WTC11 (cell line): ENCODE measurements at regions not wholly inside any gene's neighbourhood (a gene's known extent, or its start where the extent isn't known, plus 50 kb on each side); places are given as distances from the start of the nearest gene placed in this dataset.

Source experiments
- ATAC-seq: fragments of 200-7000 bp; cut with Tn5 transposase; 2 replicates; pipeline ENCODE4 v1.10.0; 2021; ENCODE audit warnings: mild to moderate bottlenecking, moderate library complexity
- CTCF ChIA-PET: fragments of 300-600 bp; sonication (Branson Sonifier 250); formaldehyde crosslinking; loops from one replicate; lab custom pipeline; 2021; ENCODE audit warnings: antibody characterized with exemption; lab: Charles Lee
- POLR2A ChIA-PET: fragments of 350-600 bp; sonication (Branson Sonifier 250); formaldehyde crosslinking; loops from one replicate; lab custom pipeline; 2021; ENCODE audit warnings: antibody characterized with exemption; lab: Charles Lee
- DNase-seq: peaks from one replicate; pipeline ENCODE4 v3.0.0; 2021; ENCODE audit warnings: low spot score
- H3K27ac Mint-ChIP-seq: 2 replicates; pipeline ENCODE4 v1.8.0; 2021; ENCODE audit warnings: mixed read lengths
- H3K27me3 Mint-ChIP-seq: 2 replicates; pipeline ENCODE4 v1.8.0; 2021; ENCODE audit warnings: low read depth, mild to moderate bottlenecking, moderate library complexity, mixed read lengths
- H3K36me3 Mint-ChIP-seq: 2 replicates; pipeline ENCODE4 v1.8.0; 2021; ENCODE audit warnings: mixed read lengths
- H3K4me1 Mint-ChIP-seq: 2 replicates; pipeline ENCODE4 v1.8.0; 2022; ENCODE audit warnings: mixed read lengths
- H3K4me3 Mint-ChIP-seq: 2 replicates; pipeline ENCODE4 v1.8.0; 2021; ENCODE audit warnings: mild to moderate bottlenecking, moderate library complexity, mixed read lengths
- H3K9me3 Mint-ChIP-seq: 2 replicates; pipeline ENCODE4 v1.8.0; 2021; ENCODE audit warnings: mixed read lengths
- AR ChIP-seq: fragments of 250-450 bp; sonication (Bioruptor Pico); IDR thresholded peaks from 2 replicates; pipeline ENCODE4 v1.9.0; 2021; ENCODE audit warnings: mild to moderate bottlenecking
- ATF1 ChIP-seq: sonication (generic); formaldehyde crosslinking; IDR thresholded peaks from 2 replicates; pipeline ENCODE4 v1.8.1; 2023; ENCODE audit warnings: mild to moderate bottlenecking, moderate library complexity, missing genetic modification reagents
- ATF6 ChIP-seq: sonication (generic); formaldehyde crosslinking; IDR thresholded peaks from 2 replicates; pipeline ENCODE4 v1.8.1; 2023; ENCODE audit warnings: mild to moderate bottlenecking, missing genetic modification reagents
- E2F5 ChIP-seq: sonication (generic); formaldehyde crosslinking; IDR thresholded peaks from 2 replicates; pipeline ENCODE4 v1.8.1; 2022; ENCODE audit warnings: mild to moderate bottlenecking, moderate library complexity, missing genetic modification reagents
- ERG ChIP-seq: fragments of 250-450 bp; sonication (Bioruptor Pico); IDR thresholded peaks from 2 replicates; pipeline ENCODE4 v1.8.0; 2021; ENCODE audit warnings: mild to moderate bottlenecking
- ETV6 ChIP-seq: sonication (generic); formaldehyde crosslinking; IDR thresholded peaks from 2 replicates; pipeline ENCODE4 v1.8.1; 2022; ENCODE audit warnings: mild to moderate bottlenecking, missing genetic modification reagents
- FOXP1 ChIP-seq: sonication (generic); formaldehyde crosslinking; IDR thresholded peaks from 2 replicates; pipeline ENCODE4 v1.8.0; 2022; ENCODE audit warnings: missing genetic modification reagents, mild to moderate bottlenecking, moderate library complexity, borderline replicate concordance
- FOXP4 ChIP-seq: sonication (generic); formaldehyde crosslinking; IDR thresholded peaks from 2 replicates; pipeline ENCODE4 v1.8.0; 2022; ENCODE audit warnings: mild to moderate bottlenecking, missing genetic modification reagents
- SMAD3 ChIP-seq: sonication (generic); formaldehyde crosslinking; IDR thresholded peaks from 2 replicates; pipeline ENCODE4 v1.8.0; 2022; ENCODE audit warnings: missing genetic modification reagents, mild to moderate bottlenecking, borderline replicate concordance
- SP1 ChIP-seq: sonication (generic); formaldehyde crosslinking; conservative IDR thresholded peaks from 2 replicates; pipeline ENCODE4 v1.8.1; 2022; ENCODE audit warnings: missing genetic modification reagents
- TP53 ChIP-seq: sonication (generic); formaldehyde crosslinking; IDR thresholded peaks from 2 replicates; pipeline ENCODE4 v1.8.1; 2023; ENCODE audit warnings: mild to moderate bottlenecking, missing genetic modification reagents
- ZBTB21 ChIP-seq: sonication (generic); formaldehyde crosslinking; IDR thresholded peaks from 2 replicates; pipeline ENCODE4 v1.8.1; 2023; ENCODE audit warnings: mild to moderate bottlenecking, missing genetic modification reagents, borderline replicate concordance
- ZNF121 ChIP-seq: sonication (generic); formaldehyde crosslinking; IDR thresholded peaks from 2 replicates; pipeline ENCODE4 v1.8.0; 2023; ENCODE audit warnings: missing genetic modification reagents
- ZNF416 ChIP-seq: fragments of 250-450 bp; sonication (Bioruptor Pico); IDR thresholded peaks from 2 replicates; pipeline ENCODE4 v1.9.0; 2021; ENCODE audit warnings: mild to moderate bottlenecking, inconsistent platforms
- ZNF512 ChIP-seq: sonication (generic); formaldehyde crosslinking; IDR thresholded peaks from 2 replicates; pipeline ENCODE4 v1.8.1; 2022; ENCODE audit warnings: missing genetic modification reagents, borderline replicate concordance
- ZNF532 ChIP-seq: fragments of 250-450 bp; sonication (Bioruptor Pico); IDR thresholded peaks from 2 replicates; pipeline ENCODE4 v1.9.0; 2021; ENCODE audit warnings: mild to moderate bottlenecking, borderline replicate concordance

GRCh38 chr10:31171402-31172083, 139.9 kb upstream of the ZNF438 start:
- CTCF ChIA-PET: no interaction called here
- no peaks in the 10 kb centered on the region for H3K4me1 Mint-ChIP-seq
- DNase-seq: no peak
- H3K4me3 Mint-ChIP-seq: no peak overlapping the region
- H3K27ac Mint-ChIP-seq: no peak overlapping the region
- peaks cover 24% of the 10 kb centered on the region for H3K36me3 Mint-ChIP-seq
- POLR2A ChIA-PET: no interaction called here
- ATAC-seq: no peak
- TF ChIP-seq FOXP4 (CRISPR knock-in tag) (no peak), ERG (CRISPR knock-in tag) (no peak), ATF6 (no peak), SP1 (no peak), TP53 (no peak), E2F5 (CRISPR knock-in tag) (no peak), ZNF532 (no peak), ATF1 (CRISPR knock-in tag) (no peak), ZNF121 (CRISPR knock-in tag) (no peak), FOXP1 (CRISPR knock-in tag) (no peak), ZNF416 (CRISPR knock-in tag) (no peak)
- TF ChIP-seq, all 79 proteins: peak for 0
- H3K27me3 Mint-ChIP-seq: no peaks in the 10 kb centered on the region; the same call in 1 of the 2 replicates
- H3K9me3 Mint-ChIP-seq: peaks cover 54% of the 10 kb centered on the region

- H3K9me3 Mint-ChIP-seq: peaks cover 58% of the 10 kb centered on the region
- no peak overlapping the region for H3K27ac Mint-ChIP-seq
- TF ChIP-seq ETV6 (CRISPR knock-in tag): no peak
- no peak for TF ChIP-seq SMAD3 (CRISPR knock-in tag)
- TF ChIP-seq AR (CRISPR knock-in tag): no peak
- no peak for TF ChIP-seq ZBTB21 (CRISPR knock-in tag)
- no peak for TF ChIP-seq ZNF512 (CRISPR knock-in tag)
- DNase-seq: no peak
- H3K4me1 Mint-ChIP-seq: no peaks in the 10 kb centered on the region
- no peak for ATAC-seq
- no peaks in the 10 kb centered on the region; the same call in 1 of the 2 replicates for H3K27me3 Mint-ChIP-seq
- CTCF ChIA-PET: no interaction called here
- POLR2A ChIA-PET: no interaction called here
- H3K4me3 Mint-ChIP-seq: no peak overlapping the region
- H3K36me3 Mint-ChIP-seq: peaks cover 24% of the 10 kb centered on the region
Measured at GRCh38 chr10:31172925-31173324, 141.3 kb upstream of the ZNF438 start.
